ENCODE measurements at regions not wholly inside any gene's neighbourhood (a gene's known extent, or its start where the extent isn't known, plus 50 kb on each side); places are given as distances from the start of the nearest gene placed in this dataset.

GRCh38 chr13:64935441-64935840 lies 2294.7 kb downstream of the PCDH9 start:
- no peak for DNase-seq
- Mint-ChIP-seq H3K27me3 (no peaks in the 10 kb centered on the region), H3K36me3 (ENCODE audit: low read depth) (no peaks in the 10 kb centered on the region), H3K9me3 (peaks cover 4% of the 10 kb centered on the region), H3K4me1 (no peaks in the 10 kb centered on the region), H3K4me3 (no peak overlapping the region), H3K27ac (no peak overlapping the region)
- ATAC-seq = no peak

DNA sequence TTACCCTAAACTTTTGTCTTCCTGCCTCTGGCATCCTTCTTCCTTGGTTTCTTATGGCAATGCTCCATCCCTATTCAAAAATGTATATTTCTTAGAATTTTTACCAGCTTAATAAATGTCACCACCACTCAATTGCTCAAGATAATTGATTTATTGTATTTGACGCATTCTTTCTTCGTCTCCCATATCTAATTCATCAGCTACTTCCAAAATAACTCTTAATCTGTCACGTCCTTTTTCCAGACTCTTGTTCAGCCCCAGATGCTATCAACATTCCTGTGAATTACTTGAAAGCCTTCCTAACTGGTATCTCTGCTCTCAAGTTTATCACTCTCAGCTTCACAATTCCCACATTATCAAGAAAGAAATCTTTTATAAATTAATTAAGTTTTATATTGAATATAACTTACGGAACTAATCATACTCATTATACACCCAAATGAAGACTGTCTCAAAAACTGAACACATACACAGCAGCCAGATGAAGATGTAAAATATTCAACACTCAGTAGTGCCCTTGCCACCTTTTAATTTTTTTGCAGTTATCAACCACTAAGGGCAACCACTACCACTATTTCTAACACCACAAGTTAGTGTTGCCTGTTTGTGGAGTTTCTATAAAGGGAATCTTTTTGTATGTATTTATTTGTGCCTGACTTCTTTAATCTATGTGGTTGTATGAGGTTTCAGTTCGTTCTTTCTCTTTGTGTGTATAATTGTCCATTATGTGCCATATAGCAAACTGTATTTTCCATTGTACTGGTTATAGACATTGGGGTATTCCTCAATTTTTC lies 2295.4 kb downstream of the PCDH9 start:
- H3K27me3 Mint-ChIP-seq = no peaks in the 10 kb centered on the region
- H3K9me3 Mint-ChIP-seq = peaks cover 7% of the 10 kb centered on the region
- no peaks in the 10 kb centered on the region for H3K4me1 Mint-ChIP-seq
- DNase-seq (no peak), ATAC-seq (no peak)
- no peak overlapping the region for H3K27ac Mint-ChIP-seq
- H3K4me3 Mint-ChIP-seq = no peak overlapping the region
- H3K36me3 Mint-ChIP-seq (ENCODE audit: low read depth) = no peaks in the 10 kb centered on the region

- no peak overlapping the region for H3K27ac Mint-ChIP-seq
- H3K36me3 Mint-ChIP-seq (ENCODE audit: low read depth) = no peaks in the 10 kb centered on the region
- H3K9me3 Mint-ChIP-seq = peaks cover 11% of the 10 kb centered on the region
- no peaks in the 10 kb centered on the region for H3K27me3 Mint-ChIP-seq
- no peak for ATAC-seq
- peaks cover 2% of the 10 kb centered on the region for H3K4me1 Mint-ChIP-seq
- no peak for DNase-seq
- H3K4me3 Mint-ChIP-seq = no peak overlapping the region
Observed at GRCh38 chr13:64930636-64931035, 2299.5 kb downstream of the PCDH9 start.

DNA sequence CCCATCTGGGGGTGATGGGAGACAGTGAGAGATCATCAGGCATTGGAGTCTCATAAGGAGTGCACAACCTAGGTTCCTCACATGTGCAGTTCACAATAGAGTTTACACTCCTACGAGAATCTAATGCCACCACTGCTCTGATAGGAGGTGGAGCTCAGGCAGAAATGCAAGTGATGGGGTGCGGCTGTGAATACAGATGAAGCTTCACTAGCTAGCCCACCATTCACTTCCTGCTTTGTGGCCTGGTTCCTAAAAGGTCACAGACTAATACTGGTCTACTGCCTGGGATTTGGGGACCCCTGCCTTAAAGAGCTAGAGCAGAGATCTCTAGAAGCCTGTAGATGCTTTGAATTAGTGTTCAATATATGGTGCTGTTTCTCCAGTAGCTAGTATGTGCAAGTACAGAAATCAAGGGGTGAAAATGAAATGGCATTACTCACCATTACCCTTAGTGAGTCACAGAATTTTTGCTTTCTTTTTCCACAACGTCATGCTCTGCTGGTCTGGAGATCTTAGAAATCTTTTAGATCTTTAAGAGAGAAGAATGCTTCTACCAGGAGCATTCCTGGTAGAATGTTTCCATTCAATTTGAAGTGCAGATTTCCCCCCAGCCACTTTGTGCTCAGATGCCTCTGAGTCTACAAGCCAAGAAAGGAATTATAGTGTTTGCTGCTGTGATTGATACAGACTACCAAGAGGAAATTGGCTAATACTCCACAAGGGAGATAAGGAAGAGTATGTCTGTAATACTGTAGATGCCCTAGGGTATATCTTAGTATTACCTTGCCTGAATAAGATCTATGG lies 2301.2 kb downstream of the PCDH9 start:
- no peak for DNase-seq
- Mint-ChIP-seq H3K27ac (no peak overlapping the region), H3K36me3 (ENCODE audit: low read depth) (no peaks in the 10 kb centered on the region), H3K4me1 (peaks cover 2% of the 10 kb centered on the region), H3K27me3 (no peaks in the 10 kb centered on the region), H3K9me3 (peaks cover 7% of the 10 kb centered on the region), H3K4me3 (no peak overlapping the region)
- ATAC-seq = no peak

DNA sequence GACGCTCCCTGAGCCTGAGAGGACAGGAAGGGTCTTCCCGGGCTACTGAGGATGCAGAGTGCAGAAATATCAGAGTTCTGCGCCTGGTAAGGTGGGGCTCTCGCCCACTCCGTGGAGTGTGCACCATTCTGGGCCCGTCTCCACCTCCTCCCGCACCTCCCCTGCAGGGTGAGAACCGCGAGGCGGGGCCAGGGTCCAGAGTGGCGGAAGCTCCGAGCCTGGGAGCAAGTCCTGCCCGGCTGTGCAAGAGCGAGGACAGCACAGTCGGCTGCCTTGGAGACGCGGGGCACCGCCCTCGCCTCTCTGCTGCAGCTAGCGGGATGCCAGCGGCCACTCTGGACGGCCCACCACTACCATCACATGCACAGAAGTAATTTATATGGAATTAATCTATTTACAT lies 2304.4 kb downstream of the PCDH9 start:
- no peaks in the 10 kb centered on the region for H3K27me3 Mint-ChIP-seq

GRCh38 chr13:64925284-64925683 lies 2304.9 kb downstream of the PCDH9 start:
- H3K4me1 Mint-ChIP-seq = peaks cover 2% of the 10 kb centered on the region
- DNase-seq = no peak
- no peaks in the 10 kb centered on the region for H3K36me3 Mint-ChIP-seq (ENCODE audit: low read depth)
- H3K27me3 Mint-ChIP-seq = no peaks in the 10 kb centered on the region
- peaks cover 16% of the 10 kb centered on the region for H3K9me3 Mint-ChIP-seq
- H3K4me3 Mint-ChIP-seq = no peak overlapping the region
- ATAC-seq = no peak
- H3K27ac Mint-ChIP-seq = no peak overlapping the region

More for the DNA sequence above, 2304.4 kb downstream of the PCDH9 start:
- no peak for ATAC-seq
- no peak overlapping the region for H3K27ac Mint-ChIP-seq
- DNase-seq = no peak
- peaks cover 2% of the 10 kb centered on the region for H3K4me1 Mint-ChIP-seq
- H3K4me3 Mint-ChIP-seq = no peak overlapping the region
- no peaks in the 10 kb centered on the region for H3K36me3 Mint-ChIP-seq (ENCODE audit: low read depth)
- peaks cover 14% of the 10 kb centered on the region for H3K9me3 Mint-ChIP-seq

DNA sequence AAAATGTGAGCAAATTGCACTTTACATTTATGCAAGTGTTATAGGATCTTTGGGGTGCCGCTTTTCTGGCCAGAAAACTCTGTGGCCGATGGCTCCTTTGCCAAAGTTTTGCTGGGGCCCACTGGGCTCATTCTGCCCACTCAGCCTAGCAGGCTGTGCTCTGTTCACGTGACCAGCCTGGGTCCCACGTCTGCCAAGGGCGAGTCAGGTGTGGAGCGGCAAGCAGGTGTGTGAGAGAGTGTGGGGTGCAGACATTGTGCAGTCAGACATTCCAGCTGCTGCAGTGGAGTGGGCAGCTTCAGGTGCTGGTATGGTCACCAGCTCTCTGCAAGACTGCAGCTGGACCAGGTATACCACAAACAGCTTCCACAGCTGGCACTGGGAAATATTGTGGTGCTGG lies 2305.7 kb downstream of the PCDH9 start:
- H3K27ac Mint-ChIP-seq = no peak overlapping the region
- peaks cover 13% of the 10 kb centered on the region for H3K9me3 Mint-ChIP-seq
- DNase-seq = no peak
- H3K27me3 Mint-ChIP-seq = no peaks in the 10 kb centered on the region
- no peak overlapping the region for H3K4me3 Mint-ChIP-seq
- ATAC-seq = no peak
- no peaks in the 10 kb centered on the region for H3K36me3 Mint-ChIP-seq (ENCODE audit: low read depth)
- peaks cover 2% of the 10 kb centered on the region for H3K4me1 Mint-ChIP-seq

DNA sequence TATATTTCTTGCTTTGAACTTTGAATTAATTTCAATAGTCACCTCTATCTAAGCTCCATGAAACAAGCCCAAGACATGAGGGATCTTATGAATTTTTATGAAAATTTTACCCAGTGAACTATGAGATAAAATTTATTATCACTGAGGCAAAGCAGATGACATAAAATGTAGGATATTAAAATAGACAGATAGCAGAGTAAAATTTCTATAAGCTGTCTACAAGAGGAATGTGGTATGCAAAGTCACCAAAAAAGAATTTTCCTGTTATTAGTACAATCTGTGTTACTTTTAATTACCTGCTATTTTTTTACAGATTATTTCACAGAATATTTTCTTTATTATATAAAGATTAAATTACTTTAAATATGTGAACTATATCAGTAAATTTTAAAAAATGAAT lies 2312.6 kb downstream of the PCDH9 start:
- H3K4me1 Mint-ChIP-seq = no peaks in the 10 kb centered on the region
- no peaks in the 10 kb centered on the region for H3K27me3 Mint-ChIP-seq
- no peak overlapping the region for H3K27ac Mint-ChIP-seq
- no peaks in the 10 kb centered on the region for H3K36me3 Mint-ChIP-seq (ENCODE audit: low read depth)
- DNase-seq (no peak), ATAC-seq (no peak)
- peaks cover 20% of the 10 kb centered on the region for H3K9me3 Mint-ChIP-seq
- no peak overlapping the region for H3K4me3 Mint-ChIP-seq

GRCh38 chr13:64912141-64912540 lies 2318.0 kb downstream of the PCDH9 start:
- no peak overlapping the region for H3K27ac Mint-ChIP-seq
- H3K27me3 Mint-ChIP-seq = no peaks in the 10 kb centered on the region
- DNase-seq (no peak), ATAC-seq (no peak)
- peaks cover 19% of the 10 kb centered on the region for H3K9me3 Mint-ChIP-seq
- no peak overlapping the region for H3K4me3 Mint-ChIP-seq
- no peaks in the 10 kb centered on the region for H3K4me1 Mint-ChIP-seq
- H3K36me3 Mint-ChIP-seq (ENCODE audit: low read depth) = no peaks in the 10 kb centered on the region

- no peak for ATAC-seq
- Mint-ChIP-seq H3K4me1 (no peaks in the 10 kb centered on the region), H3K9me3 (peaks cover 19% of the 10 kb centered on the region)
Observed at GRCh38 chr13:64910096-64910495, 2320.0 kb downstream of the PCDH9 start.

DNA sequence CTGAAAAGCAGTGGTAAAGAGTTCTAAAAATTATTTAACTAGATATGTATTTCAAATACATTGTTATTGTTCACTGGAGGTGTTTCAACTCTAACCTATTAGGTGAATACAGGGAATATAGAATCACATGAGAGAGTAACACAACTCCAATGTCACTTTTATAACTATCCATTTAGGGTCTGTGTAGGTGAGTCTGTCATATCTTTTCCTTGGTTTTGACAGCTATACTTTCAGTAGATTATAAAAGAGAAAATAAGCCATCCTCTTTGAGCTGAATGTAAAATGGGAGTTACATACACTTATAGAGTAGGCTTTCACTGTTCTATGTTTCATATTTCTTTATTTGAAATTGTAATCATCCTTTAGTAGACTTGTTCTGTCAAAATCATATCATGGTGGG lies 2321.0 kb downstream of the PCDH9 start:
- no peaks in the 10 kb centered on the region for H3K4me1 Mint-ChIP-seq
- peaks cover 19% of the 10 kb centered on the region for H3K9me3 Mint-ChIP-seq
- H3K27ac Mint-ChIP-seq = no peak overlapping the region
- no peaks in the 10 kb centered on the region for H3K36me3 Mint-ChIP-seq (ENCODE audit: low read depth)
- no peaks in the 10 kb centered on the region for H3K27me3 Mint-ChIP-seq
- H3K4me3 Mint-ChIP-seq = no peak overlapping the region
- ATAC-seq (no peak), DNase-seq (no peak)

More at GRCh38 chr13:64910096-64910495, 2320.0 kb downstream of the PCDH9 start:
- Mint-ChIP-seq H3K27me3 (no peaks in the 10 kb centered on the region), H3K27ac (no peak overlapping the region), H3K36me3 (ENCODE audit: low read depth) (no peaks in the 10 kb centered on the region), H3K4me3 (no peak overlapping the region)
- no peak for DNase-seq

DNA sequence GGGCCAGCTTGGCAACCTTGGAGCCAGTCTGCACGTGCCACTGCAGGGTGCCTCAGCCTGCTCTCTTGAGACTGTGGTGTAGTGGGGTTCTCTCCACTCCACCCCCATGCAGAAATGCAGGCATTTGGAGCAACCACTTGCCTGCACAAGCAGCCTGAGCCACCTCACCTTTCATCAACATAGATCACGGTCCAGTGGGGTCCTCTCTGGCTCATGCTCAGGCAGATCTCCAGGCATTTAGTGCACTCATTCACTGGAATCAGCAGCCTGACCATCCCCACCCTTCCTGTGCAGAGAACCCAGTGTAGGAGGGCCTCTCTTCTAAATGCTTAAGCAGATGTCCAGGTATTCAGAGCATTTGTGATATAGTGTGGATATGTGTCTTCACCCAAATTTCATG lies 2330.1 kb downstream of the PCDH9 start:
- Mint-ChIP-seq H3K4me1 (no peaks in the 10 kb centered on the region), H3K9me3 (peaks cover 24% of the 10 kb centered on the region), H3K36me3 (ENCODE audit: low read depth) (no peaks in the 10 kb centered on the region), H3K4me3 (no peak overlapping the region), H3K27ac (no peak overlapping the region), H3K27me3 (no peaks in the 10 kb centered on the region)
- ATAC-seq (no peak), DNase-seq (no peak)

DNA sequence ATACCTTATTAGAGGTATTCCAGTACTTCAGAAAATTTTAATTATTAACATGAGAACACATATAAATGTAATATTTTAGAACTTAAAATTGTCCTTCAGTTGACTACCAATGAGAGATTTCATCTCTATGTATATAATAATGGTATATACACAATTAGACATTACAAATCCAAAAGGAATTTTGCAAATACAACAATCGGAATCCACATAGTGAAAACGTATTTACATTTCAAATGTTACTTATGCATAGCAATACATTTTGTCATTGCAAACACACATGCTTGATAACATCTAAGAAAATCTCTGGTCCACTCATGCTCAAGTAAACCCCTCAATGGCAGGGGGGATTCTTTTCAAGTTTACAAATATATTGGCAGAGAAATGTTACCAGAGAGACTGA lies 2345.2 kb downstream of the PCDH9 start:
- Mint-ChIP-seq H3K36me3 (ENCODE audit: low read depth) (no peaks in the 10 kb centered on the region), H3K27me3 (no peaks in the 10 kb centered on the region), H3K9me3 (peaks cover 4% of the 10 kb centered on the region), H3K4me1 (no peaks in the 10 kb centered on the region), H3K27ac (no peak overlapping the region), H3K4me3 (no peak overlapping the region)
- DNase-seq = no peak
- ATAC-seq = no peak

- H3K27me3 Mint-ChIP-seq = no peaks in the 10 kb centered on the region
- no peaks in the 10 kb centered on the region for H3K36me3 Mint-ChIP-seq (ENCODE audit: low read depth)
- ATAC-seq (no peak), DNase-seq (no peak)
- H3K4me1 Mint-ChIP-seq = no peaks in the 10 kb centered on the region
- H3K4me3 Mint-ChIP-seq = no peak overlapping the region
- H3K27ac Mint-ChIP-seq = no peak overlapping the region
- H3K9me3 Mint-ChIP-seq = peaks cover 5% of the 10 kb centered on the region
Observed at GRCh38 chr13:64877176-64877575, 2353.0 kb downstream of the PCDH9 start.

DNA sequence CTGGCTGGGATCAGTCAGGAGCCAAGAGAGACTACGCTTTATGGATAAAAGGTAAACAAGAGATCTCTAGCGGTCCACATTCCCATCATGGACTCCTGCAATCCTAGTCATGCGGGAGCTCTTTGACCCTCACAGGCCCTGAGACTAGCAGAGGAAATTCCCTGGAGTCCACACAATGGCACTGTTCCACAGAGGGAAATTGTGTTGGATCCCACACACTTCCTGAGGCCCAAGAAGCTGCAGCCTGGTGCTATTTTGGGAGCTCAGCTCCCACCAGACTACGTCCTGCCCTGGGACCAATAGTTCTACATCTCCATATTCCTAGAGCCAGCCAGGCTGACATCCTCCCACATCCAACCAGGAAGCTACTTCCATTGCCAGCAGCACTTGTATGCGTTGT lies 2358.4 kb downstream of the PCDH9 start:
- H3K27ac Mint-ChIP-seq = no peak overlapping the region
- H3K27me3 Mint-ChIP-seq = no peaks in the 10 kb centered on the region
- ATAC-seq (no peak), DNase-seq (no peak)
- H3K4me1 Mint-ChIP-seq = no peaks in the 10 kb centered on the region
- H3K36me3 Mint-ChIP-seq (ENCODE audit: low read depth) = no peaks in the 10 kb centered on the region
- no peak overlapping the region for H3K4me3 Mint-ChIP-seq
- H3K9me3 Mint-ChIP-seq = peaks cover 11% of the 10 kb centered on the region
